ENCODE measurements at regions not wholly inside any gene's neighbourhood (a gene's known extent, or its start where the extent isn't known, plus 50 kb on each side); places are given as distances from the start of the nearest gene placed in this dataset.

- TF ChIP-seq CTCF (IDR thresholded peaks at IDR 0.05; ENCODE audit: low read depth, low read length) (no peak), EZH2phosphoT487 (IDR thresholded peaks at IDR 0.05; ENCODE audit: low read depth) (no peak)
Measured at GRCh38 chr7:10797157-10797556, 176.5 kb upstream of the PHF14 start.

All from OCI-LY3 (cell line).